ENCODE measurements at regions not wholly inside any gene's neighbourhood (a gene's known extent, or its start where the extent isn't known, plus 50 kb on each side); places are given as distances from the start of the nearest gene placed in this dataset.

GRCh38 chr5:102651466-102651865 is 103.6 kb upstream of the PAM start:
- no peak for DNase-seq
- TF ChIP-seq POLR2A (IDR thresholded peaks at IDR 0.05) (no peak), CTCF (IDR thresholded peaks at IDR 0.05) (no peak)
- intact Hi-C loops (cut with DNase I; ENCODE audit: low total_unique reads), result no loop called here
- H3K27ac ChIP-seq, result no peak overlapping the region
- H3K4me1 ChIP-seq, result peaks cover 0 to 3% of the 10 kb centered on the region in 2 donors
- H3K4me3 ChIP-seq, result no peak overlapping the region
- H3K36me3 ChIP-seq, result no peaks in the 10 kb centered on the region
- no peaks in the 10 kb centered on the region for H3K27me3 ChIP-seq
- no peaks in the 10 kb centered on the region for H3K9me3 ChIP-seq

- DNase-seq, result no peak
- Histone ChIP-seq H3K9me3 (no peaks in the 10 kb centered on the region), H3K4me1 (peaks cover 0 to 2% of the 10 kb centered on the region in 2 donors), H3K4me3 (no peak overlapping the region), H3K27me3 (no peaks in the 10 kb centered on the region), H3K27ac (no peak overlapping the region), H3K36me3 (no peaks in the 10 kb centered on the region)
- intact Hi-C loops (cut with DNase I; ENCODE audit: low total_unique reads), result no loop called here
- no peak for TF ChIP-seq POLR2A (IDR thresholded peaks at IDR 0.05)
- TF ChIP-seq CTCF (IDR thresholded peaks at IDR 0.05), result no peak
These were observed 100.4 kb upstream of the PAM start for GRCh38 chr5:102654559-102655349.

GRCh38 chr5:102659151-102659550 is 96.0 kb upstream of the PAM start:
- Histone ChIP-seq H3K27ac (no peak overlapping the region), H3K27me3 (no peaks in the 10 kb centered on the region), H3K4me3 (no peak overlapping the region), H3K36me3 (no peaks in the 10 kb centered on the region), H3K4me1 (no peaks in the 10 kb centered on the region), H3K9me3 (no peaks in the 10 kb centered on the region)
- no peak for TF ChIP-seq POLR2A (IDR thresholded peaks at IDR 0.05)
- no peak for TF ChIP-seq CTCF (IDR thresholded peaks at IDR 0.05)
- DNase-seq, result no peak
- intact Hi-C loops (cut with DNase I; ENCODE audit: low total_unique reads), result no loop called here

GRCh38 chr5:102660111-102660510 is 95.0 kb upstream of the PAM start:
- Histone ChIP-seq H3K4me1 (no peaks in the 10 kb centered on the region), H3K4me3 (no peak overlapping the region), H3K27me3 (no peaks in the 10 kb centered on the region), H3K27ac (no peak overlapping the region), H3K36me3 (no peaks in the 10 kb centered on the region), H3K9me3 (no peaks in the 10 kb centered on the region)
- intact Hi-C loops (cut with DNase I; ENCODE audit: low total_unique reads), result no loop called here
- TF ChIP-seq POLR2A (IDR thresholded peaks at IDR 0.05), result no peak
- no peak for TF ChIP-seq CTCF (IDR thresholded peaks at IDR 0.05)
- DNase-seq, result no peak

- Histone ChIP-seq H3K27me3 (no peaks in the 10 kb centered on the region), H3K4me1 (no peaks in the 10 kb centered on the region), H3K9me3 (no peaks in the 10 kb centered on the region), H3K36me3 (no peaks in the 10 kb centered on the region), H3K27ac (no peak overlapping the region), H3K4me3 (no peak overlapping the region)
- intact Hi-C loops (cut with DNase I; ENCODE audit: low total_unique reads), result no loop called here
- no peak for DNase-seq
- no peak for TF ChIP-seq POLR2A (IDR thresholded peaks at IDR 0.05)
- TF ChIP-seq CTCF (IDR thresholded peaks at IDR 0.05), result no peak
These were observed 91.2 kb upstream of the PAM start for GRCh38 chr5:102663749-102664530.
